Adrenal gland (tissue), 5 donors: ENCODE measurements at regions not wholly inside any gene's neighbourhood (a gene's known extent, or its start where the extent isn't known, plus 50 kb on each side); places are given as distances from the start of the nearest gene placed in this dataset.

Source experiments
- POLR2A ChIP-seq, 2 donors: fragments of 450-650 bp; IDR thresholded peaks; one replicate each; pipeline ENCODE4 v1.6.1; 2017; ENCODE audit warnings: antibody characterized with exemption in 2 of 2, mild to moderate bottlenecking in 2 of 2, moderate library complexity in 1 of 2
- TF ChIP-seq, protein P1 (sequence below), 6 experiments: fragments of 450-650 bp in 4 of 6; fragments of 200-600 bp in 2 of 6; sonication (generic) in 1 of 6; IDR thresholded peaks; 1 replicate in 5 of 6; 2 replicates in 1 of 6; pipeline versions ENCODE4 v1.5.1 to v1.8.0; 2016 to 2021; ENCODE audit warnings: antibody characterized with exemption in 6 of 6, mild to moderate bottlenecking in 2 of 6, moderate library complexity in 1 of 6
- donor health status: DM: no; HTN: no; CAD: no.

GRCh38 chr2:126343136-126343535 lies 312.8 kb upstream of the GYPC start:
- TF ChIP-seq POLR2A (IDR thresholded peaks at IDR 0.05): no peak
- TF ChIP-seq, protein P1, sequence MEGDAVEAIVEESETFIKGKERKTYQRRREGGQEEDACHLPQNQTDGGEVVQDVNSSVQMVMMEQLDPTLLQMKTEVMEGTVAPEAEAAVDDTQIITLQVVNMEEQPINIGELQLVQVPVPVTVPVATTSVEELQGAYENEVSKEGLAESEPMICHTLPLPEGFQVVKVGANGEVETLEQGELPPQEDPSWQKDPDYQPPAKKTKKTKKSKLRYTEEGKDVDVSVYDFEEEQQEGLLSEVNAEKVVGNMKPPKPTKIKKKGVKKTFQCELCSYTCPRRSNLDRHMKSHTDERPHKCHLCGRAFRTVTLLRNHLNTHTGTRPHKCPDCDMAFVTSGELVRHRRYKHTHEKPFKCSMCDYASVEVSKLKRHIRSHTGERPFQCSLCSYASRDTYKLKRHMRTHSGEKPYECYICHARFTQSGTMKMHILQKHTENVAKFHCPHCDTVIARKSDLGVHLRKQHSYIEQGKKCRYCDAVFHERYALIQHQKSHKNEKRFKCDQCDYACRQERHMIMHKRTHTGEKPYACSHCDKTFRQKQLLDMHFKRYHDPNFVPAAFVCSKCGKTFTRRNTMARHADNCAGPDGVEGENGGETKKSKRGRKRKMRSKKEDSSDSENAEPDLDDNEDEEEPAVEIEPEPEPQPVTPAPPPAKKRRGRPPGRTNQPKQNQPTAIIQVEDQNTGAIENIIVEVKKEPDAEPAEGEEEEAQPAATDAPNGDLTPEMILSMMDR (IDR thresholded peaks at IDR 0.05): no peak
